ENCODE measurements at regions not wholly inside any gene's neighbourhood (a gene's known extent, or its start where the extent isn't known, plus 50 kb on each side); places are given as distances from the start of the nearest gene placed in this dataset.

DNA sequence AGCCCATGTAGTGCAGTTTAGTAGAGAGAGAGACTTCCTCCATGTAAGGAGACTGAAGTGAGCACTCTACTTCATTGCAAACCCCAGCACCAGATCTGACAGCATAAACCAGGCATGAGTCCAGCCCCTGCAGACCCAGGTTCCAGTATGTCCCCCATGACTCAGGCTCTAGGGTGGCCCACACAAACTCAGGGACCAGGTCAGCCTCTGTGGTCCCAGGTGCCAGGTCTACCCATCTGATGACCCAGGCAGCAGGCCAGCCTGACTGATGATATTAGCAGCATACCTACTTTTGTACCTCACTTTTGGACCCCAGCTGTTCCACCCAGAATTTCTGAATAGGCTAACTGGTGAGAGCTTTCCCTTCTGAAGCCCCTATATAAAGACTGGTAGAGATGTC, 647.8 kb downstream of the ANXA1 start:
- no peaks in the 10 kb centered on the region for H3K9me3 ChIP-seq (ENCODE audit: low read length)
- no peak for TF ChIP-seq EZH2phosphoT487 (IDR thresholded peaks at IDR 0.05; ENCODE audit: borderline replicate concordance, low read depth, low read length)
- TF ChIP-seq, protein P1, sequence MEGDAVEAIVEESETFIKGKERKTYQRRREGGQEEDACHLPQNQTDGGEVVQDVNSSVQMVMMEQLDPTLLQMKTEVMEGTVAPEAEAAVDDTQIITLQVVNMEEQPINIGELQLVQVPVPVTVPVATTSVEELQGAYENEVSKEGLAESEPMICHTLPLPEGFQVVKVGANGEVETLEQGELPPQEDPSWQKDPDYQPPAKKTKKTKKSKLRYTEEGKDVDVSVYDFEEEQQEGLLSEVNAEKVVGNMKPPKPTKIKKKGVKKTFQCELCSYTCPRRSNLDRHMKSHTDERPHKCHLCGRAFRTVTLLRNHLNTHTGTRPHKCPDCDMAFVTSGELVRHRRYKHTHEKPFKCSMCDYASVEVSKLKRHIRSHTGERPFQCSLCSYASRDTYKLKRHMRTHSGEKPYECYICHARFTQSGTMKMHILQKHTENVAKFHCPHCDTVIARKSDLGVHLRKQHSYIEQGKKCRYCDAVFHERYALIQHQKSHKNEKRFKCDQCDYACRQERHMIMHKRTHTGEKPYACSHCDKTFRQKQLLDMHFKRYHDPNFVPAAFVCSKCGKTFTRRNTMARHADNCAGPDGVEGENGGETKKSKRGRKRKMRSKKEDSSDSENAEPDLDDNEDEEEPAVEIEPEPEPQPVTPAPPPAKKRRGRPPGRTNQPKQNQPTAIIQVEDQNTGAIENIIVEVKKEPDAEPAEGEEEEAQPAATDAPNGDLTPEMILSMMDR (conservative IDR thresholded peaks at IDR 0.05; ENCODE audit: low read length), result no peak
- no peak overlapping the region for H3K4me2 ChIP-seq (ENCODE audit: low read length)
- H3K79me2 ChIP-seq (ENCODE audit: insufficient read depth, low read depth, low read length), result no peaks in the 10 kb centered on the region
- H2AFZ ChIP-seq (ENCODE audit: low read length), result no peak overlapping the region
- ChIA-PET CTCF (ENCODE audit: unreplicated experiment) (no interaction called here), POLR2A (no interaction called here)
- H4K20me1 ChIP-seq (ENCODE audit: insufficient read depth, low read length), result no peaks in the 10 kb centered on the region
- H3K4me1 ChIP-seq (ENCODE audit: insufficient read depth, low read length, poor library complexity, severe bottlenecking), result no peaks in the 10 kb centered on the region
- intact Hi-C loops (cut with micrococcal nuclease; ENCODE audit: unreplicated experiment), result no loop called here
- H3K36me3 ChIP-seq (ENCODE audit: insufficient read depth, low read length), result no peaks in the 10 kb centered on the region
- no TSS peak for BruUV-seq (replicated peaks)
- DNase-seq (ENCODE audit: low spot score), result no peak
- H3K4me3 ChIP-seq (ENCODE audit: low read depth, low read length, poor library complexity, severe bottlenecking), result no peak overlapping the region
- no peaks in the 10 kb centered on the region for H3K9me2 ChIP-seq (ENCODE audit: insufficient read depth, low read length)
- H3K27ac ChIP-seq (ENCODE audit: low read depth, low read length, poor library complexity, severe bottlenecking), result no peak overlapping the region

DNA sequence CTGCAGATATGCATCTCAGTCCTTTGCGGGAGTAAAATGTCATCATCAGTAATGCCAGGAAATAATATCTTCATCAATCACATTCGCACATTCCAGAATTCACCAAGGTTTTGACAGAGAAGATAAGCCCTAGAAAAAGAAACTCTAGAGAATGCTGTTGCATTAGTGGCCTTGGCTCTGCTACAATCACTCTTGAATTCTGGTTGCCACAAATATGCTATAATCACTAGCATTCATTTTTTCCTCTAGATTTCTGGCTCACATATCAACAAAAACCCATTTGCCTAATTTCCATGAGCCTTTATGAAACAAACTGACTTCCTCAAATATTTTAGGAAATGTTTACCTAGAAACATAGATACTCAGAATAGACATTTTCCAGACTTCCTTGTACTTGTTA, 653.4 kb downstream of the ANXA1 start:
- Histone ChIP-seq H4K20me1 (ENCODE audit: insufficient read depth, low read length) (no peaks in the 10 kb centered on the region), H2AFZ (ENCODE audit: low read length) (no peak overlapping the region), H3K79me2 (ENCODE audit: insufficient read depth, low read depth, low read length) (no peaks in the 10 kb centered on the region), H3K4me2 (ENCODE audit: low read length) (no peak overlapping the region), H3K27ac (ENCODE audit: low read depth, low read length, poor library complexity, severe bottlenecking) (no peak overlapping the region), H3K36me3 (ENCODE audit: insufficient read depth, low read length) (no peaks in the 10 kb centered on the region), H3K9me3 (ENCODE audit: low read length) (no peaks in the 10 kb centered on the region), H3K4me3 (ENCODE audit: low read depth, low read length, poor library complexity, severe bottlenecking) (no peak overlapping the region), H3K4me1 (ENCODE audit: insufficient read depth, low read length, poor library complexity, severe bottlenecking) (no peaks in the 10 kb centered on the region), H3K9me2 (ENCODE audit: insufficient read depth, low read length) (no peaks in the 10 kb centered on the region)
- CTCF ChIA-PET (ENCODE audit: unreplicated experiment), result no interaction called here
- no peak for TF ChIP-seq EZH2phosphoT487 (IDR thresholded peaks at IDR 0.05; ENCODE audit: borderline replicate concordance, low read depth, low read length)
- TF ChIP-seq, protein P1 (conservative IDR thresholded peaks at IDR 0.05; ENCODE audit: low read length), result no peak
- no peak for DNase-seq (ENCODE audit: low spot score)
- intact Hi-C loops (cut with micrococcal nuclease; ENCODE audit: unreplicated experiment), result no loop called here
- POLR2A ChIA-PET, result no interaction called here
- BruUV-seq (replicated peaks), result no TSS peak

DNA sequence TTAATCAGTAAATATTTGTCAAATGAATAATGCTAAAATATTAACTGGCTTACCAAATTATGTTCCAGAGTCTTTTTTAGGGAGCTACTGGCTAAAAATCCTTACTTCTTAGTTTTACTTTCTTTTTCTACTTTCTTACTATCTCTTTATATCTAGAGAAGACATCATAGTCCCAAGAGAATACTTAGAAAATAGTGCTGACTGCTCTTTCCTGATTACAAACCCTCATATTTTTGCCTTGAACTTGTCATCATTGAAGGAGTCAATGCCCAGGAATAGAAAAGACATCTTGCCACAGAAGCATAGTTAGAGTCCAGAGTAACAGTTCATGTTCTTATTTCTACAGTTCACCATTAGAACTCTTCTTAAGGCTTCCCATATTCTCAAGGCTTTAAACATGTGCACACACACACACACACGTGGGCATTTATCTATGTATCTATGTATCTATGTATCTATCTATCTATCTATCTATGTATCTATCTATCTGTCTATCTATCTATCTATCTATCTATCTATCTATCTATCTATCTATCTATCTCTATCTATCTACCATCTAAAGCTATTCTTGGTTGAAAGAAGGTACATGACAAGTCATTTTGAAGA, 654.3 kb downstream of the ANXA1 start:
- POLR2A ChIA-PET, result interaction anchor here (1.0 kb wide), 1 partner anchor 13 kb away, joined by 3 read pairs; no protein-coding TSS in a partner anchor
- CTCF ChIA-PET (ENCODE audit: unreplicated experiment), result no interaction called here
- Histone ChIP-seq H3K4me1 (ENCODE audit: insufficient read depth, low read length, poor library complexity, severe bottlenecking) (no peaks in the 10 kb centered on the region), H3K79me2 (ENCODE audit: insufficient read depth, low read depth, low read length) (no peaks in the 10 kb centered on the region), H2AFZ (ENCODE audit: low read length) (no peak overlapping the region), H3K36me3 (ENCODE audit: insufficient read depth, low read length) (no peaks in the 10 kb centered on the region), H3K4me3 (ENCODE audit: low read depth, low read length, poor library complexity, severe bottlenecking) (no peak overlapping the region), H4K20me1 (ENCODE audit: insufficient read depth, low read length) (no peaks in the 10 kb centered on the region), H3K9me2 (ENCODE audit: insufficient read depth, low read length) (no peaks in the 10 kb centered on the region), H3K9me3 (ENCODE audit: low read length) (no peaks in the 10 kb centered on the region), H3K4me2 (ENCODE audit: low read length) (no peak overlapping the region), H3K27ac (ENCODE audit: low read depth, low read length, poor library complexity, severe bottlenecking) (no peak overlapping the region)
- intact Hi-C loops (cut with micrococcal nuclease; ENCODE audit: unreplicated experiment), result no loop called here
- no peak for DNase-seq (ENCODE audit: low spot score)
- BruUV-seq (replicated peaks), result no TSS peak
- TF ChIP-seq, protein P1 (conservative IDR thresholded peaks at IDR 0.05; ENCODE audit: low read length), result no peak
- no peak for TF ChIP-seq EZH2phosphoT487 (IDR thresholded peaks at IDR 0.05; ENCODE audit: borderline replicate concordance, low read depth, low read length)

Data from OCI-LY7 (cell line).